ENCODE measurements at regions not wholly inside any gene's neighbourhood (a gene's known extent, or its start where the extent isn't known, plus 50 kb on each side); places are given as distances from the start of the nearest gene placed in this dataset.

- TF ChIP-seq ZNF513 (tag by site-specific recombination; IDR thresholded peaks at IDR 0.05) = no peak
- TF ChIP-seq ZNF830 (tag by site-specific recombination; IDR thresholded peaks at IDR 0.05; ENCODE audit: low read depth) = no peak
- no peak for TF ChIP-seq HOXC10 (CRISPR knock-in tag; IDR thresholded peaks at IDR 0.05)
- no peak for TF ChIP-seq ZNF843 (tag by site-specific recombination; IDR thresholded peaks at IDR 0.05)
- no peak for TF ChIP-seq ZBTB48 (tag by site-specific recombination; IDR thresholded peaks at IDR 0.05)
- no peak for TF ChIP-seq TRIM28 (IDR thresholded peaks at IDR 0.05; ENCODE audit: borderline replicate concordance, low read length)
- no peak for TF ChIP-seq KLF16 (tag by site-specific recombination; IDR thresholded peaks at IDR 0.05)
- no peak for TF ChIP-seq BCL6B (tag by site-specific recombination; IDR thresholded peaks at IDR 0.05)
- TF ChIP-seq SCRT2 (tag by site-specific recombination; IDR thresholded peaks at IDR 0.05) = no peak
- no peak for TF ChIP-seq PRDM1 (tag by site-specific recombination; IDR thresholded peaks at IDR 0.05)
These were observed 69.6 kb upstream of the PTCH1 start (continued) for GRCh38 chr9:95586326-95586725.

- Histone ChIP-seq H3K36me3 (ENCODE audit: control insufficient read depth in 2 of 2, insufficient read depth in 1 of 2, low read length in 2 of 2) (no peaks in the 10 kb centered on the region), H3K4me1 (ENCODE audit: control insufficient read depth, insufficient read depth, low read length) (peaks cover 7% of the 10 kb centered on the region), H3K4me3 (ENCODE audit: low read depth, low read length) (no peak overlapping the region), H3K27ac (ENCODE audit: extremely low read depth, low read depth, low read length) (no peak overlapping the region), H3K9me3 (ENCODE audit: control insufficient read depth, insufficient read depth, low read depth, low read length) (no peaks in the 10 kb centered on the region)
- ChIA-PET CTCF (no interaction called here), POLR2A (interaction anchor here (0.9 kb wide), 1 partner anchor 20 kb away, joined by 3 read pairs; no protein-coding TSS in a partner anchor)
- TF ChIP-seq ZNF404 (tag by site-specific recombination; IDR thresholded peaks at IDR 0.05) (no peak), BCL11B (tag by site-specific recombination; IDR thresholded peaks at IDR 0.05; ENCODE audit: low read depth) (no peak), ZBTB26 (tag by site-specific recombination; optimal IDR thresholded peaks at IDR 0.05) (no peak), ZNF768 (tag by site-specific recombination; IDR thresholded peaks at IDR 0.05) (no peak), RBAK (tag by site-specific recombination; IDR thresholded peaks at IDR 0.05) (no peak), ZNF837 (tag by site-specific recombination; IDR thresholded peaks at IDR 0.05) (no peak), ZNF311 (tag by site-specific recombination; IDR thresholded peaks at IDR 0.05; ENCODE audit: borderline replicate concordance) (no peak), ZFP37 (tag by site-specific recombination; IDR thresholded peaks at IDR 0.05) (no peak), ZNF629 (tag by site-specific recombination; IDR thresholded peaks at IDR 0.05) (no peak), MZF1 (tag by site-specific recombination; IDR thresholded peaks at IDR 0.05; ENCODE audit: borderline replicate concordance) (no peak), TRIM28 (IDR thresholded peaks at IDR 0.05; ENCODE audit: borderline replicate concordance, low read length) (no peak), ZBTB10 (tag by site-specific recombination; IDR thresholded peaks at IDR 0.05) (no peak), ZNF544 (tag by site-specific recombination; IDR thresholded peaks at IDR 0.05) (no peak), ZNF843 (tag by site-specific recombination; IDR thresholded peaks at IDR 0.05) (no peak), ZNF26 (tag by site-specific recombination; IDR thresholded peaks at IDR 0.05) (no peak), TSHZ1 (tag by site-specific recombination; IDR thresholded peaks at IDR 0.05; ENCODE audit: borderline replicate concordance) (no peak), ZNF138 (tag by site-specific recombination; IDR thresholded peaks at IDR 0.05; ENCODE audit: borderline replicate concordance) (no peak)
These were observed 69.1 kb upstream of the PTCH1 start for GRCh38 chr9:95585824-95586223.
